ENCODE measurements at regions not wholly inside any gene's neighbourhood (a gene's known extent, or its start where the extent isn't known, plus 50 kb on each side); places are given as distances from the start of the nearest gene placed in this dataset.

DNA sequence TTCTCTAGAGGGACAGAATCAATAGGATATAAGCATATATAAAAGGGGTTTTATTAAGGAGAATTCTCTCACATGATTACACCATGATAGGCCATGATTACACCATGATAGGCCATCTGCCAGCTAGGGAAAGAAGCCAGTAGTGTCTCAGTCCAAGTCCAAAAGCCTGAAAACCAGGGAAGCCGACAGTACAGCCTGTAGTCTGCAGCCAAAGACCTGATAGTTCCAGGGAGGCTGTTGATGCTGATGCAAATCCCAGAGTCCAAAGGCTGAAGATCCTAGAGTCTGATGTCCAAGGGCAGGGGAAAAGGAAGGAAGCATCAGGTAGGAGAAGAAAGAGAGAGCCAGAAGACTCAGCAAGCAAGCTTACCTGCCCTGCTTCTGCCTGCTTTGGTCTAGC is 411.3 kb upstream of the EMCN start:
- no peak for TF ChIP-seq POLR2A (IDR thresholded peaks at IDR 0.05; ENCODE audit: low read depth, low read length)
- TF ChIP-seq MAZ (IDR thresholded peaks at IDR 0.05; ENCODE audit: borderline replicate concordance, low read depth, low read length), result no peak
- no peak for TF ChIP-seq RCOR1 (IDR thresholded peaks at IDR 0.05; ENCODE audit: insufficient replicate concordance, low read length)
- TF ChIP-seq, protein P1, sequence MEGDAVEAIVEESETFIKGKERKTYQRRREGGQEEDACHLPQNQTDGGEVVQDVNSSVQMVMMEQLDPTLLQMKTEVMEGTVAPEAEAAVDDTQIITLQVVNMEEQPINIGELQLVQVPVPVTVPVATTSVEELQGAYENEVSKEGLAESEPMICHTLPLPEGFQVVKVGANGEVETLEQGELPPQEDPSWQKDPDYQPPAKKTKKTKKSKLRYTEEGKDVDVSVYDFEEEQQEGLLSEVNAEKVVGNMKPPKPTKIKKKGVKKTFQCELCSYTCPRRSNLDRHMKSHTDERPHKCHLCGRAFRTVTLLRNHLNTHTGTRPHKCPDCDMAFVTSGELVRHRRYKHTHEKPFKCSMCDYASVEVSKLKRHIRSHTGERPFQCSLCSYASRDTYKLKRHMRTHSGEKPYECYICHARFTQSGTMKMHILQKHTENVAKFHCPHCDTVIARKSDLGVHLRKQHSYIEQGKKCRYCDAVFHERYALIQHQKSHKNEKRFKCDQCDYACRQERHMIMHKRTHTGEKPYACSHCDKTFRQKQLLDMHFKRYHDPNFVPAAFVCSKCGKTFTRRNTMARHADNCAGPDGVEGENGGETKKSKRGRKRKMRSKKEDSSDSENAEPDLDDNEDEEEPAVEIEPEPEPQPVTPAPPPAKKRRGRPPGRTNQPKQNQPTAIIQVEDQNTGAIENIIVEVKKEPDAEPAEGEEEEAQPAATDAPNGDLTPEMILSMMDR (conservative IDR thresholded peaks at IDR 0.05; ENCODE audit: low read depth, low read length), result no peak
- TF ChIP-seq FOS (IDR thresholded peaks at IDR 0.05; ENCODE audit: low read depth, low read length), result no peak
- no peak for TF ChIP-seq RAD21 (IDR thresholded peaks at IDR 0.05; ENCODE audit: low read length)
- no peak for TF ChIP-seq CHD1 (IDR thresholded peaks at IDR 0.05; ENCODE audit: low read depth, low read length)
- no peak for TF ChIP-seq MAFK (IDR thresholded peaks at IDR 0.05; ENCODE audit: low read depth, low read length)
- no peak for TF ChIP-seq RFX5 (IDR thresholded peaks at IDR 0.05; ENCODE audit: low read depth, low read length)
- no peak for TF ChIP-seq MXI1 (IDR thresholded peaks at IDR 0.05; ENCODE audit: borderline replicate concordance, low read depth, low read length)
- no peak for TF ChIP-seq SMC3 (IDR thresholded peaks at IDR 0.05; ENCODE audit: low read depth, low read length)

Measured in IMR-90 (cell line).